Endometrial microvascular endothelial cells (primary cell): ENCODE measurements at regions not wholly inside any gene's neighbourhood (a gene's known extent, or its start where the extent isn't known, plus 50 kb on each side); places are given as distances from the start of the nearest gene placed in this dataset.

ENCODE experiments used
- in situ Hi-C: cut with HindIII; loops from 2 replicates; pipeline ENCODE4 v1.10.0; 2017; ENCODE audit warnings: low sequenced_read_pairs, low pct_unique_long_range_greater_than_20kb; ENCODE audit errors: inconsistent ontology term

- in situ Hi-C loops: no loop called here
These were observed 78.4 kb upstream of the PMEPA1 start for GRCh38 chr20:57787990-57788781.

GRCh38 chr20:57787151-57787989 is 77.6 kb upstream of the PMEPA1 start:
- in situ Hi-C loops: no loop called here

- in situ Hi-C loops: no loop called here
These were observed 76.6 kb upstream of the PMEPA1 start for GRCh38 chr20:57786304-57786932.

GRCh38 chr20:57785720-57786119 is 75.9 kb upstream of the PMEPA1 start:
- in situ Hi-C loops: no loop called here

GRCh38 chr20:57785061-57785460 is 75.2 kb upstream of the PMEPA1 start:
- in situ Hi-C loops: no loop called here

GRCh38 chr20:57783956-57784837 is 74.4 kb upstream of the PMEPA1 start:
- in situ Hi-C loops: no loop called here

GRCh38 chr20:57783196-57783595 is 73.4 kb upstream of the PMEPA1 start:
- in situ Hi-C loops: no loop called here

GRCh38 chr20:57782631-57783041 is 72.8 kb upstream of the PMEPA1 start:
- in situ Hi-C loops: no loop called here

- in situ Hi-C loops: no loop called here
These were observed 72.1 kb upstream of the PMEPA1 start for GRCh38 chr20:57781901-57782300.

GRCh38 chr20:57780906-57781305 is 71.1 kb upstream of the PMEPA1 start:
- in situ Hi-C loops: no loop called here

GRCh38 chr20:57780398-57780797 is 70.6 kb upstream of the PMEPA1 start:
- in situ Hi-C loops: no loop called here

- in situ Hi-C loops: no loop called here
These were observed 69.7 kb upstream of the PMEPA1 start for GRCh38 chr20:57779401-57780003.

- in situ Hi-C loops: no loop called here
These were observed 68.1 kb upstream of the PMEPA1 start for GRCh38 chr20:57777911-57778310.

GRCh38 chr20:57774951-57775350 is 65.1 kb upstream of the PMEPA1 start:
- in situ Hi-C loops: no loop called here

GRCh38 chr20:57774111-57774880 is 64.5 kb upstream of the PMEPA1 start:
- in situ Hi-C loops: no loop called here

- in situ Hi-C loops: no loop called here
These were observed 63.4 kb upstream of the PMEPA1 start for GRCh38 chr20:57773059-57773815.

GRCh38 chr20:57772349-57772964 is 62.6 kb upstream of the PMEPA1 start:
- in situ Hi-C loops: no loop called here
